Hematopoietic multipotent progenitor cell treated with erythropoietin and hydrocortisone succinate and interleukin-3 and kit ligand, for 15 days (in vitro differentiated cells): ENCODE measurements at regions not wholly inside any gene's neighbourhood (a gene's known extent, or its start where the extent isn't known, plus 50 kb on each side); places are given as distances from the start of the nearest gene placed in this dataset.
"Not testable (repeated sequence)": the region's sequence is repeated elsewhere in the genome, so short reads cannot be mapped to it uniquely, and the experiment has no call there.

Source experiments
- DNase-seq: peaks from one replicate; pipeline ENCODE4 v3.0.0-alpha.2; 2015; ENCODE audit warnings: low spot score

GRCh38 chr2:129375632-129376425, 603.6 kb upstream of the RAB6C start:
- DNase-seq: no peak

- DNase-seq: no peak
These were observed 602.9 kb upstream of the RAB6C start for GRCh38 chr2:129376426-129377077.

- no peak for DNase-seq
These were observed 602.4 kb upstream of the RAB6C start for GRCh38 chr2:129377078-129377469.

- no peak for DNase-seq
These were observed 601.3 kb upstream of the RAB6C start for GRCh38 chr2:129378186-129378585.

GRCh38 chr2:129379411-129379810, 600.1 kb upstream of the RAB6C start:
- DNase-seq: no peak

- DNase-seq: no peak
These were observed 597.7 kb upstream of the RAB6C start for GRCh38 chr2:129381789-129382188.

- no peak for DNase-seq
These were observed 590.6 kb upstream of the RAB6C start for GRCh38 chr2:129388870-129389269.

- no peak for DNase-seq
These were observed 585.6 kb upstream of the RAB6C start for GRCh38 chr2:129393816-129394215.

- no peak for DNase-seq
These were observed 582.4 kb upstream of the RAB6C start for GRCh38 chr2:129396980-129397599.

- no peak for DNase-seq
These were observed 578.6 kb upstream of the RAB6C start for GRCh38 chr2:129400826-129401225.

GRCh38 chr2:129402076-129402475, 577.4 kb upstream of the RAB6C start:
- no peak for DNase-seq

- no peak for DNase-seq
These were observed 575.3 kb upstream of the RAB6C start for GRCh38 chr2:129404000-129404685.

GRCh38 chr2:129408570-129408969, 570.9 kb upstream of the RAB6C start:
- DNase-seq: no peak

GRCh38 chr2:129417041-129417440, 562.4 kb upstream of the RAB6C start:
- not testable (repeated sequence) for DNase-seq

- DNase-seq: no peak
These were observed 557.4 kb upstream of the RAB6C start for GRCh38 chr2:129422028-129422427.

- no peak for DNase-seq
These were observed 551.3 kb upstream of the RAB6C start for GRCh38 chr2:129428086-129428660.

- no peak for DNase-seq
These were observed 548.6 kb upstream of the RAB6C start for GRCh38 chr2:129430911-129431310.

- DNase-seq: no peak
These were observed 547.6 kb upstream of the RAB6C start for GRCh38 chr2:129431881-129432280.

GRCh38 chr2:129436809-129437208, 542.7 kb upstream of the RAB6C start:
- no peak for DNase-seq

- no peak for DNase-seq
These were observed 541.7 kb upstream of the RAB6C start for GRCh38 chr2:129437725-129438124.

- DNase-seq: no peak
These were observed 540.9 kb upstream of the RAB6C start for GRCh38 chr2:129438501-129439057.
